H9 (cell line): ENCODE measurements at regions not wholly inside any gene's neighbourhood (a gene's known extent, or its start where the extent isn't known, plus 50 kb on each side); places are given as distances from the start of the nearest gene placed in this dataset.

Experiments
- DNase-seq: peaks from one replicate; pipeline ENCODE4 v3.0.0-alpha.2; 2017
- H2AFZ ChIP-seq: one replicate; pipeline ENCODE4 v1.6.1; 2013; ENCODE audit warnings: mild to moderate bottlenecking, low read length, control low read depth, moderate library complexity
- H2AK5ac ChIP-seq: 2 replicates; pipeline ENCODE4 v1.6.1; 2013; ENCODE audit warnings: low read length, control low read depth, mixed read lengths; ENCODE audit not compliant: insufficient read length
- H2BK120ac ChIP-seq: one replicate; pipeline ENCODE4 v1.6.1; 2013; ENCODE audit warnings: low read depth, mild to moderate bottlenecking, low read length, control low read depth, inconsistent platforms; ENCODE audit not compliant: poor library complexity, severe bottlenecking
- H2BK12ac ChIP-seq: 2 replicates; pipeline ENCODE4 v1.6.1; 2013; ENCODE audit warnings: low read length, control low read depth, mixed read lengths, low read depth; ENCODE audit not compliant: insufficient read length
- H2BK15ac ChIP-seq: 2 replicates; pipeline ENCODE4 v1.6.1; 2013; ENCODE audit warnings: low read depth, low read length, control low read depth
- H2BK20ac ChIP-seq: one replicate; pipeline ENCODE4 v1.6.1; 2013; ENCODE audit warnings: low read depth, mild to moderate bottlenecking, low read length, control low read depth, inconsistent platforms; ENCODE audit not compliant: poor library complexity, severe bottlenecking
- H2BK5ac ChIP-seq: 2 replicates; pipeline ENCODE4 v1.6.1; 2013; ENCODE audit warnings: low read length, control low read depth, mixed read lengths; ENCODE audit not compliant: insufficient read length
- H3K14ac ChIP-seq: 2 replicates; pipeline ENCODE4 v1.6.1; 2013; ENCODE audit warnings: low read length, control low read depth; ENCODE audit not compliant: insufficient read depth
- H3K18ac ChIP-seq: 2 replicates; pipeline ENCODE4 v1.6.1; 2013; ENCODE audit warnings: low read depth, mild to moderate bottlenecking, mixed read lengths, low read length, control low read depth; ENCODE audit not compliant: insufficient read length
- H3K23ac ChIP-seq: 2 replicates; pipeline ENCODE4 v1.6.1; 2013; ENCODE audit warnings: low read length, control low read depth, mixed read lengths, low read depth; ENCODE audit not compliant: insufficient read length
- H3K23me2 ChIP-seq: 2 replicates; pipeline ENCODE4 v1.6.1; 2013; ENCODE audit warnings: low read depth, mild to moderate bottlenecking, mixed read lengths, low read length, control low read depth; ENCODE audit not compliant: insufficient read length, poor library complexity, severe bottlenecking
- H3K27ac ChIP-seq: 2 replicates; pipeline ENCODE4 v1.5.1; 2013; ENCODE audit warnings: low read length, control low read depth, mixed read lengths, low read depth; ENCODE audit not compliant: insufficient read length
- H3K27me3 ChIP-seq: 2 replicates; pipeline ENCODE4 v1.6.1; 2013; ENCODE audit warnings: low read length, control low read depth, inconsistent platforms; ENCODE audit not compliant: insufficient read depth
- H3K4ac ChIP-seq: 2 replicates; pipeline ENCODE4 v1.6.1; 2013; ENCODE audit warnings: low read depth, mild to moderate bottlenecking, control low read depth, inconsistent platforms, low read length, moderate library complexity
- H3K4me1 ChIP-seq: 2 replicates; pipeline ENCODE4 v1.6.1; 2013; ENCODE audit warnings: low read length, control low read depth, inconsistent platforms; ENCODE audit not compliant: insufficient read depth
- H3K4me2 ChIP-seq: 2 replicates; pipeline ENCODE4 v1.6.1; 2013; ENCODE audit warnings: low read length, control low read depth, mixed read lengths; ENCODE audit not compliant: insufficient read length, insufficient read depth
- H3K56ac ChIP-seq: 2 replicates; pipeline ENCODE4 v1.6.1; 2013; ENCODE audit warnings: low read depth, mild to moderate bottlenecking, mixed read lengths, low read length, control low read depth; ENCODE audit not compliant: insufficient read length
- H3K79me1 ChIP-seq: 2 replicates; pipeline ENCODE4 v1.6.1; 2013; ENCODE audit warnings: low read depth, mild to moderate bottlenecking, moderate library complexity, low read length, control low read depth, inconsistent platforms; ENCODE audit not compliant: insufficient read depth, poor library complexity, severe bottlenecking
- H3K79me2 ChIP-seq: 2 replicates; pipeline ENCODE4 v1.6.1; 2013; ENCODE audit warnings: low read length, control low read depth, inconsistent platforms; ENCODE audit not compliant: insufficient read depth
- H3K9ac ChIP-seq: 2 replicates; pipeline ENCODE4 v1.6.1; 2013; ENCODE audit warnings: low read length, control low read depth, mixed read lengths; ENCODE audit not compliant: insufficient read length; ENCODE audit errors: extremely low read depth
- H3K9me3 ChIP-seq: one replicate; pipeline ENCODE4 v1.6.1; 2013; ENCODE audit warnings: low read depth, low read length, inconsistent platforms; ENCODE audit not compliant: control insufficient read depth
- H3T11ph ChIP-seq: one replicate; pipeline ENCODE4 v1.6.1; 2013; ENCODE audit warnings: mild to moderate bottlenecking, low read length, control low read depth, inconsistent platforms
- H4K20me1 ChIP-seq: one replicate; pipeline ENCODE4 v1.6.1; 2013; ENCODE audit not compliant: control insufficient read depth, insufficient read length, insufficient read depth
- H4K5ac ChIP-seq: 2 replicates; pipeline ENCODE4 v1.6.1; 2013; ENCODE audit warnings: low read depth, mild to moderate bottlenecking, mixed read lengths, low read length, control low read depth; ENCODE audit not compliant: insufficient read length
- H4K8ac ChIP-seq: replicated peaks from 2 replicates; pipeline ENCODE4 v1.6.1; 2013; ENCODE audit warnings: low read length, control low read depth, mixed read lengths, low read depth; ENCODE audit not compliant: insufficient read length
- H4K91ac ChIP-seq: 2 replicates; pipeline ENCODE4 v1.6.1; 2013; ENCODE audit warnings: low read depth, mild to moderate bottlenecking, moderate library complexity, mixed read lengths, low read length, control low read depth; ENCODE audit not compliant: insufficient read length
- H3K27ac Mint-ChIP-seq, 3 experiments: 2 replicates in 2 of 3; 3 replicates in 1 of 3; pipeline ENCODE4 v1.8.0; 2020 to 2021; ENCODE audit warnings: mixed read lengths in 3 of 3, mild to moderate bottlenecking in 1 of 3, moderate library complexity in 1 of 3
- H3K27me3 Mint-ChIP-seq: 2 replicates; pipeline ENCODE4 v1.8.0; 2021; ENCODE audit warnings: low read depth, mild to moderate bottlenecking, moderate library complexity, mixed read lengths
- H3K36me3 Mint-ChIP-seq, 3 experiments: 2 replicates in 2 of 3; 3 replicates in 1 of 3; pipeline ENCODE4 v1.8.0; 2020 to 2021; ENCODE audit warnings: low read depth in 3 of 3, mixed read lengths in 3 of 3; ENCODE audit not compliant: insufficient read depth in 1 of 3
- H3K4me1 Mint-ChIP-seq, 2 experiments: 2 replicates each; pipeline ENCODE4 v1.8.0; 2020; ENCODE audit warnings: mixed read lengths in 2 of 2
- H3K4me3 Mint-ChIP-seq, 2 experiments: 2 replicates in 1 of 2; 3 replicates in 1 of 2; pipeline ENCODE4 v1.8.0; 2020 to 2021; ENCODE audit warnings: mild to moderate bottlenecking in 2 of 2, mixed read lengths in 2 of 2, moderate library complexity in 1 of 2
- H3K9me3 Mint-ChIP-seq, 2 experiments: 2 replicates in 1 of 2; 3 replicates in 1 of 2; pipeline ENCODE4 v1.8.0; 2020; ENCODE audit warnings: mild to moderate bottlenecking in 2 of 2, mixed read lengths in 2 of 2, moderate library complexity in 1 of 2
- CTCF ChIP-seq: fragments of 200-600 bp; sonication (generic); conservative IDR thresholded peaks from 3 replicates; pipeline ENCODE4 v1.8.0; 2021; ENCODE audit warnings: antibody characterized with exemption, mild to moderate bottlenecking
- WGBS: extraction: QIAGEN DNeasy Blood & Tissue Kit; methylation state at CpG from one replicate; pipeline ENCODE4 v1.1.7; 2013; ENCODE audit warnings: missing lambda C conversion rate, low lambda C conversion rate, mixed read lengths; ENCODE audit not compliant: insufficient read length; ENCODE audit errors: extremely low coverage; 5-methylcytosine and 5-hydroxymethylcytosine counted together

GRCh38 chr3:69607466-69608305 lies 131.6 kb upstream of the MITF start:
- no CpG with 5 or more reads among the region's 4 CpGs for WGBS
- H4K5ac ChIP-seq, result no peak overlapping the region

More at GRCh38 chr3:69607466-69608305, 131.6 kb upstream of the MITF start:
- H3K36me3 Mint-ChIP-seq, result peaks cover 0 to 9% (median 8%) of the 10 kb centered on the region in 3 experiments; a peak in 5 of 7 replicates
- no peak overlapping the region for H3K9ac ChIP-seq
- no peaks in the 10 kb centered on the region for H3K9me3 ChIP-seq
- H4K91ac ChIP-seq, result no peak overlapping the region
- no peak for DNase-seq
- no peak overlapping the region for H4K8ac ChIP-seq
- no peak overlapping the region for H2BK120ac ChIP-seq
- H3K27ac ChIP-seq, result no peak overlapping the region
- no peak overlapping the region for H3K4ac ChIP-seq
- H3K4me3 Mint-ChIP-seq, result no peak overlapping the region
- H3K4me1 Mint-ChIP-seq, result peaks cover 0 to 11% of the 10 kb centered on the region in 2 experiments; a peak in 1 of 4 replicates
- H3K79me1 ChIP-seq, result no peaks in the 10 kb centered on the region
- no peak overlapping the region for H3K56ac ChIP-seq
- H3K27ac Mint-ChIP-seq, result peak overlapping the region in 1 of 3 experiments; percentile 45; a peak in 1 of 7 replicates
- H3K4me1 ChIP-seq, result no peaks in the 10 kb centered on the region
- H2BK20ac ChIP-seq, result no peak overlapping the region
- no peak overlapping the region for H2BK12ac ChIP-seq
- H2AFZ ChIP-seq, result no peak overlapping the region
- H4K20me1 ChIP-seq, result no peaks in the 10 kb centered on the region
- no peak overlapping the region for H3K23ac ChIP-seq
- H3K79me2 ChIP-seq, result no peaks in the 10 kb centered on the region
- no peak for TF ChIP-seq CTCF
- H3K18ac ChIP-seq, result no peak overlapping the region
- H3K27me3 ChIP-seq, result no peaks in the 10 kb centered on the region
- peaks cover 18% of the 10 kb centered on the region for H3K27me3 Mint-ChIP-seq
- H3T11ph ChIP-seq, result no peak overlapping the region
- no peak overlapping the region for H2AK5ac ChIP-seq
- no peak overlapping the region for H2BK15ac ChIP-seq
- no peak overlapping the region for H3K4me2 ChIP-seq
- H3K23me2 ChIP-seq, result no peaks in the 10 kb centered on the region
- H3K9me3 Mint-ChIP-seq, result peaks cover 10 to 13% of the 10 kb centered on the region in 2 experiments; a peak in 3 of 5 replicates
- no peak overlapping the region for H3K14ac ChIP-seq
- H2BK5ac ChIP-seq, result no peak overlapping the region
